AG09309 (cell line): ENCODE measurements at regions not wholly inside any gene's neighbourhood (a gene's known extent, or its start where the extent isn't known, plus 50 kb on each side); places are given as distances from the start of the nearest gene placed in this dataset.

Experiments
- DNase-seq: peaks from one replicate; pipeline ENCODE4 v3.0.0-alpha.2; 2010; ENCODE audit warnings: low read depth
- H3K4me3 ChIP-seq: 2 replicates; pipeline ENCODE4 v1.5.1; 2011; ENCODE audit warnings: mild to moderate bottlenecking, low read depth, low read length, moderate library complexity; ENCODE audit not compliant: control insufficient read depth
- TF ChIP-seq, protein P1 (sequence below): IDR thresholded peaks from 2 replicates; pipeline ENCODE4 v1.5.1; 2011; ENCODE audit warnings: mild to moderate bottlenecking, low read depth, low read length, inconsistent platforms; ENCODE audit not compliant: insufficient read depth, control insufficient read depth; ENCODE audit errors: missing control alignments

DNA sequence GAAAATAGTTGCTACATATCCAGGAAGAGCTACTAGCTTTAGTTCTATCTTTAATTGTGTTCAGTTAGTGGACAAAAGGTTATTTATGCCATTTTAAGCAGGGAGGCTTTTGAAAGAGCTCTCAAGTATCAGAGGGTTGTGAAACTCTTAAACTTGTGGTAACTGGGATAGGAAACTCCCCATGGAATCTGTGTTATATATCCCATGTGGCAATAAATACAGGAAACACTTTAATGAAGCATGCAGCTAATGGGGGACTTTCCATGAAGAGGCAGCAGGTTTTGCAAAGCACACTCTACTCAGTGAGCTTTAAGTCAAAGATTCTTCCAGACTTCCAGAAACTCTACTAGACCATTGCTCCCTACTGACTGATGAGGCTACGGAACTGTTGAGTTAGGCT lies 805.0 kb upstream of the C9orf72 start:
- no peak for DNase-seq
- TF ChIP-seq, protein P1, sequence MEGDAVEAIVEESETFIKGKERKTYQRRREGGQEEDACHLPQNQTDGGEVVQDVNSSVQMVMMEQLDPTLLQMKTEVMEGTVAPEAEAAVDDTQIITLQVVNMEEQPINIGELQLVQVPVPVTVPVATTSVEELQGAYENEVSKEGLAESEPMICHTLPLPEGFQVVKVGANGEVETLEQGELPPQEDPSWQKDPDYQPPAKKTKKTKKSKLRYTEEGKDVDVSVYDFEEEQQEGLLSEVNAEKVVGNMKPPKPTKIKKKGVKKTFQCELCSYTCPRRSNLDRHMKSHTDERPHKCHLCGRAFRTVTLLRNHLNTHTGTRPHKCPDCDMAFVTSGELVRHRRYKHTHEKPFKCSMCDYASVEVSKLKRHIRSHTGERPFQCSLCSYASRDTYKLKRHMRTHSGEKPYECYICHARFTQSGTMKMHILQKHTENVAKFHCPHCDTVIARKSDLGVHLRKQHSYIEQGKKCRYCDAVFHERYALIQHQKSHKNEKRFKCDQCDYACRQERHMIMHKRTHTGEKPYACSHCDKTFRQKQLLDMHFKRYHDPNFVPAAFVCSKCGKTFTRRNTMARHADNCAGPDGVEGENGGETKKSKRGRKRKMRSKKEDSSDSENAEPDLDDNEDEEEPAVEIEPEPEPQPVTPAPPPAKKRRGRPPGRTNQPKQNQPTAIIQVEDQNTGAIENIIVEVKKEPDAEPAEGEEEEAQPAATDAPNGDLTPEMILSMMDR, result no peak
- H3K4me3 ChIP-seq, result no peak overlapping the region

DNA sequence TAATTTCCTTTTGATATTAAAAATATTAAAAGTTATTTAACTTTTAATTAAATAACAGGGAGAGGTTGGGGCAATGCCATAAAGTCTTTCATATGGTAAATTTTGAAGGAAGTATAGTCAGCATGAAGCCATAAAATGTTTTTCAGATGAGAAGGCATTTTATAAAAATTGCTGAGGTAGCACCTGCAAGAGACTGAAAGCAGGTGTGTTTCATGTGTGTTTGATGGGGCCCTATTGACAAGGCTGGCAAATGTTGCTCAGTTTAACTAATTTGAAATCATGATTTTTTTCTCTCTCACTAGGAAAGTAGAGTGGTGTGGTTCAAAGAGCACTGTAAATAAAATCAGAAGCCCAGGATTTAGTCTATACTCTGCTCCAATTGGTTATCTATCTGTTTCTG lies 805.8 kb upstream of the C9orf72 start:
- TF ChIP-seq, protein P1, result no peak
- H3K4me3 ChIP-seq, result no peak overlapping the region
- no peak for DNase-seq

DNA sequence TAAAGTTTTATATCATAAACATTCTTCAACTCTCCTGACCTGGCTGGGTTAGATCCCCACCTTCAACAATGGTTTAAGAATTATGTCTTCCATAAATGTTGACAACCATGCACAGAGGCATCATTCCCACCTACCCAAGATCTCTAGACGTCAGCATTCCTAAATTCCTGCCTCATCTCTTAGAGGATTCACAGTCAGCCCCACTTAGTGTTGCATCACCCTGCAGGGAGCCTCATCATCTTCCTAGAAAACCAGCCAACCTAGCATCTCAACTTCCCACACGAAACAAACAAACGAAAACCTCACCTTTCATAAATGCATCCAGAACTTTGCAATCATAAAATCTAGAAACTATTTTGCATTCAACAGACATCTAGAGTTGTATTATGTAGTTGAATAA lies 816.1 kb upstream of the C9orf72 start:
- H3K4me3 ChIP-seq, result no peak overlapping the region
- DNase-seq, result no peak
- TF ChIP-seq, protein P1, result no peak

DNA sequence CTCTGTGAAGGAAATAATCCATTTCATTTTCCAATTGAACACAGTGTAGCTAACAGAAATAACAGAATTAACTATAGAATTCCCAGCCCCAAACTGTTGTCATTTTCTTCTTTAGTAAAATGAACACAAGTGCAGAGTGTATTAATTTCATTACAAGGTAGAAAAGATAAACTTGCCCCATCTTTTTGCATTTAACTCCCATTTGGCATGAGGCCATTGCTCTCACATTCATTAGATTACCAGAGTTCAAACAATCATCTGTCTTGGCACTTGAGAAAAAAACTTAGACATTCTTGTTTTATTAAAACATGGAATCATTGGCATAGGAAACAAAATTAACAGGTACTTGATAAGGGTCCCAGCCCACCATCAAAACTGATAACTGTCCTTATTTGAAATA lies 821.5 kb upstream of the C9orf72 start:
- TF ChIP-seq, protein P1, result no peak
- no peak for DNase-seq
- no peak overlapping the region for H3K4me3 ChIP-seq

DNA sequence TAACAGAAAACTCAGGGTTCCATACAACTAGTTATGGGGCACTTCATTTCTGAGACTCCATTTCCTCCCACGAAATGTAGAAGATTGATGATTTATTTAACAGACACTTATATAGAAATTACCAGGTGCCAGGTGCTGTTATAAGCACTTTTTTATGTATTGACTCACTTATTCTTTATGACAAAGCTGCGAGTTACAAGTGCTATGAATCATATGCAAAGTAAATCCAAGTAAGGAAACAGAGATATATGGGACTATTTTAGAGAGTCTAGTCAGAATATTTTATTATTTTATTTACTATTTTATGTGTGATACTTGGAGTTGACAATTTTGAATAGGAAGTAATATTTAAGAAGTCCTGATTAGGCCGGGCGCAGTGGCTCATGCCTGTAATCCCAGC lies 822.8 kb upstream of the C9orf72 start:
- TF ChIP-seq, protein P1, result no peak
- H3K4me3 ChIP-seq, result no peak overlapping the region
- DNase-seq, result no peak

DNA sequence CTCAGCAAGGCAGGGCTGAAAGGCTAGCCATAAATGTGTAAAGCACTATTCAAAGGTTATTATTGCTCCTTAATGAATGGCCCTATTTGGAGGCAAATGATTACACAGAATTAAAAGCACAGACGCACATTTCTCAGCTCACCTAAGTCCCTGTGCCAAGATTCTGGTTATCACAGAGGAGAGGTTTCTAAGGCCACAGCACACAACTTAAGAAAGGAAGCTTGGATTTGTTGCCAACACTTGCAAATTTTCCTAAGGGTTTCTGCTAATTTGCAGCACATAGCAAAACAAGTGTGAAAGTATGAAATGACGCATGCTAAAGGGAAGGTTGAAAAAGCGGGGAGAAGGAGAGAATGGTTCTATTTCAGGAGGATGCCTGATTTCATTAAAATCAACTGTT lies 834.1 kb upstream of the C9orf72 start:
- TF ChIP-seq, protein P1, result no peak

DNA sequence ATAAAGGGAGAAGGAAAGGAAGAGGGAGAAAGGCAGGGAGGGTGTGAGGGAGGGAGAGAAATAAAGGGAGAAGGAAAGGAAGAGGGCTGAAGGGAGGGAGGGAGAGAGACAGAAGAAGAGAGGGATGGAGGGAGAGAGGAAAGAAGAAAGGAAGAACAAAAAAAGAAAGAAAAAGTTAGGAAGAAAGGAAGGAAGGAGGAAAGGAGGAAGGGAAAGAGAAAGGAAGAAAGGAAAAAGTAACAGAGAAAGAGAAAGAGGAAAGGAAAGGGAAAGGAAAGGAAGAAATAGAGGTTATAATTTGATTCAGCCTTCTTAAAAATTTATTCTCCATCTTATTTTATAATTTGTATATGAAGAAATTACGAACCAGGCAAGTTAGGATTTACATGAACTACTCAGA lies 836.6 kb upstream of the C9orf72 start:
- no peak for DNase-seq

More for the DNA sequence above, 834.1 kb upstream of the C9orf72 start:
- DNase-seq, result no peak
- no peak overlapping the region for H3K4me3 ChIP-seq

More for the DNA sequence above, 836.6 kb upstream of the C9orf72 start:
- H3K4me3 ChIP-seq, result no peak overlapping the region
- TF ChIP-seq, protein P1, result no peak
